Immature natural killer cell (primary cell): ENCODE measurements at regions not wholly inside any gene's neighbourhood (a gene's known extent, or its start where the extent isn't known, plus 50 kb on each side); places are given as distances from the start of the nearest gene placed in this dataset.

Source experiments
- DNase-seq, 3 donors: peaks; one replicate each; pipeline ENCODE4 v3.0.0; 2022; ENCODE audit warnings: mixed read lengths in 1 of 3
- H3K27ac Mint-ChIP-seq, 6 donors: one replicate each; pipeline ENCODE4 v1.8.0; 2020; ENCODE audit warnings: mixed read lengths in 6 of 6, mild to moderate bottlenecking in 5 of 6, inconsistent platforms in 4 of 6, moderate library complexity in 3 of 6
- H3K27me3 Mint-ChIP-seq, 3 donors: one replicate each; pipeline ENCODE4 v1.8.0; 2020 to 2021; ENCODE audit warnings: low read depth in 3 of 3, mild to moderate bottlenecking in 3 of 3, mixed read lengths in 3 of 3, moderate library complexity in 3 of 3, inconsistent platforms in 1 of 3
- H3K36me3 Mint-ChIP-seq, 3 donors: one replicate each; pipeline ENCODE4 v1.8.0; 2020; ENCODE audit warnings: mixed read lengths in 3 of 3, inconsistent platforms in 2 of 3, mild to moderate bottlenecking in 2 of 3
- H3K4me1 Mint-ChIP-seq, 2 donors: one replicate each; pipeline ENCODE4 v1.8.0; 2020; ENCODE audit warnings: inconsistent platforms in 2 of 2, mild to moderate bottlenecking in 2 of 2, mixed read lengths in 2 of 2, moderate library complexity in 1 of 2
- H3K4me3 Mint-ChIP-seq, 5 donors: one replicate each; pipeline ENCODE4 v1.8.0; 2020; ENCODE audit warnings: mild to moderate bottlenecking in 5 of 5, mixed read lengths in 5 of 5, inconsistent platforms in 3 of 5, moderate library complexity in 3 of 5
- H3K9me3 Mint-ChIP-seq, 6 donors: one replicate each; pipeline ENCODE4 v1.8.0; 2020; ENCODE audit warnings: mild to moderate bottlenecking in 6 of 6, mixed read lengths in 6 of 6, inconsistent platforms in 4 of 6, moderate library complexity in 3 of 6

DNA sequence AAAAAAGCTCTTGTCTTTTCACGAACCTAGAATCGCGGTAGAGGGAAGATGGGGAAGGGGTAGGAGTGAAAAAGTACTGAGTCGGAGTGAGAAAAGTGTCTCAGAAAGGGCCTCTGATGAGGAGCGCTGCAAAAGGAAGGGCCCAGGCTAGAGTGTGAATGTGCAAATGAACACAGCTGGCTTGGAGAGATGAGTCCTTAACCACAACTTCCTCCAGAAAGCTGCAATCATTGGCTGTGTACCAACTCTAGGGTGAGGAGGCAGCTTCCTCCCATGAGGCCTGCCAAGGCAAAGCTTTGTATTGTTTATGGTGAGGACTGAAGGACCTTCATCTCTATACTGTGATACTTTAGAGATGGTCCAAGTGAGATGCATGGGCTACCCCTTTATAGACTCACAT, 566.9 kb upstream of the ANO5 start:
- peaks cover 0 to 45% (median 16%) of the 10 kb centered on the region in 6 donors for H3K9me3 Mint-ChIP-seq
- H3K27me3 Mint-ChIP-seq = no peaks in the 10 kb centered on the region
- no peaks in the 10 kb centered on the region for H3K36me3 Mint-ChIP-seq
- H3K27ac Mint-ChIP-seq = no peak overlapping the region
- peaks cover 0 to 4% of the 10 kb centered on the region in 2 donors for H3K4me1 Mint-ChIP-seq
- DNase-seq = no peak
- H3K4me3 Mint-ChIP-seq = peak overlapping the region in 1 of 5 donors; percentile 45

DNA sequence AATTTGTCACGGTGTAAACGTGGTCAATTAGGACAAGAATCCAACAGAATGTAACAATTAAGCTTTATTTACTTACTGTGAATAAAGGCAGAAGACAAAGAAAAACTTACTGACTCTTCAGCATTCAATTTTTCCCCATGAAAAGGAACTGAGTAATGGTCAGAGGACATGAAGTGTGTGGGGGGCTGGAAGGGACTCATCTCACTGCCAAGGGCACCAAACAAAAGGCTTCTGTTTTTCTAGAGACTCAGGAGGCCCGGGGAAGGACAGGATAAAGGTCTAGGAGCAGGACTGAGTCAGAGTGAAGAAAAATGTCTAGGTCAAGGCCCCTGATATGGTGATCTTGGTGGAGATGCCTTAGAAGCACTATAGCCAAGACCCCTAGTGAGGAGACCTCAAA, 564.2 kb upstream of the ANO5 start:
- Mint-ChIP-seq H3K27me3 (no peaks in the 10 kb centered on the region), H3K4me3 (no peak overlapping the region), H3K9me3 (peaks cover 0 to 35% (median 18%) of the 10 kb centered on the region in 6 donors)

DNA sequence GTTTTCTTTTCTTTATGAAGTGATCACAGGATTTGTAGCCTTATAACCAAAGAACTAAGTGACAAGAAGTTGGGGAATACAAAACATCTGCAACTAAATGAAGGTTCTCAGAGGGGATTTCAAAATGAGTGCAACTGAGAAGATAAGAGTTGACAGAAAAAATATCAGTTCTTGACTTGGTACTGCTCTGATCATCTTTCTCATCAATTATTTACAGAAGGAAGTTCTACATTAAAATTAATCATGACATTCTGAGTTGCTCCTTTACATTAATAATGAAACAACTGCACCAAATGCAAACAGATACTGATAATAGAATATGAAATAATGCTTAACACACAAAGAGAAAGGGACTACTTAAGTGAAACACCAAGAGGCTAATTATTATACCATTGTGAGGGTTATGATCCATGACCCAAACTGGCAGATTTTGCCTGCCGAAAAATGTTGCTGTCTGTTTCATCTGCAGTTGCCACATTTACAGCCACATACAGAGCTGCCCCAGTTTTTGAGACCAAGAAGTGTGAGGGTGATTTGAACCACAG, 561.9 kb upstream of the ANO5 start:
- Mint-ChIP-seq H3K36me3 (no peaks in the 10 kb centered on the region), H3K27me3 (no peaks in the 10 kb centered on the region)
- DNase-seq = no peak

More for the DNA sequence above, 564.2 kb upstream of the ANO5 start:
- H3K36me3 Mint-ChIP-seq = no peaks in the 10 kb centered on the region
- no peak for DNase-seq
- peaks cover 0 to 4% of the 10 kb centered on the region in 2 donors for H3K4me1 Mint-ChIP-seq
- no peak overlapping the region for H3K27ac Mint-ChIP-seq

DNA sequence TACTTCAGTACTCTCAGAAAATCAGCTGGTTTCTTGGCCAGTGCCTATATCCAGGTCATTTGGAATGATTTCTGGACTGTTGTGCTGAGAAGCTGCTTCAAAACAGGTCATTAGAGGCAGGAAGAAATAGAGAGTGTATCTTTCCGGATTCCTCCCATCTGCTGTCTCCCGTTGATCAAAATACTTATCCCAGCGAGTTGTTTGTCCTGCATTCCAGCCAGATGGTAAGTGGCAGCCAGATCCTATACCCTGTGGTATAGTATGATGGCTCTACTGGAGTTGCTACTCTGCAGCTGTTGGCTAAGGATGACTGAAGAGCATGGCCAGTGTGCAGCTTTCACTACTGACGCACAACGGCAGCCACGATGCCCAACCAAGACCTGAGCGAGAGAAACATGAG, 560.9 kb upstream of the ANO5 start:
- Mint-ChIP-seq H3K9me3 (peaks cover 0 to 39% (median 21%) of the 10 kb centered on the region in 6 donors), H3K4me1 (no peaks in the 10 kb centered on the region), H3K36me3 (no peaks in the 10 kb centered on the region), H3K4me3 (no peak overlapping the region), H3K27me3 (no peaks in the 10 kb centered on the region), H3K27ac (no peak overlapping the region)
- DNase-seq = no peak

More for the DNA sequence above, 561.9 kb upstream of the ANO5 start:
- Mint-ChIP-seq H3K4me3 (no peak overlapping the region), H3K27ac (no peak overlapping the region), H3K4me1 (no peaks in the 10 kb centered on the region), H3K9me3 (peaks cover 0 to 32% (median 25%) of the 10 kb centered on the region in 6 donors)

DNA sequence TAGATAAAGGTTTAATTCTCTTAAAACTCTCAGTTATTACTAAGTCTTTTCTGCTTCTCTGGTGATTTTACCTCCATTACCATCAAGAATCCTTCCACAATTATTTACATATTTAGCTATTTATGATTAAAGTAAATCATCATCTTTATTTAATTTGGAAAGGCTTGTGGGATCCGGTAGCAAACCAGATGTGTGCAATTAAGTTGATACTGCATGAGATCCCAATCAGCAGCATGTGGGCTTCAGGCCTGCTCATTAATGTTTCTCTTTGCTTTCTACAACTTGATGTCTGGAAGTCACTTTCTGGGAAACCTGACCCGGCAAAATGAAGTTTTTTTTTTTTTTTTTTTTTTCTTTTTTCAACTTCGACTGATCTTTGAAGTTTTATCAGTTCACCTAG, 558.4 kb upstream of the ANO5 start:
- Mint-ChIP-seq H3K9me3 (peaks cover 0 to 30% (median 12%) of the 10 kb centered on the region in 6 donors), H3K27me3 (no peaks in the 10 kb centered on the region), H3K4me3 (no peak overlapping the region), H3K4me1 (no peaks in the 10 kb centered on the region), H3K36me3 (no peaks in the 10 kb centered on the region), H3K27ac (no peak overlapping the region)
- no peak for DNase-seq

DNA sequence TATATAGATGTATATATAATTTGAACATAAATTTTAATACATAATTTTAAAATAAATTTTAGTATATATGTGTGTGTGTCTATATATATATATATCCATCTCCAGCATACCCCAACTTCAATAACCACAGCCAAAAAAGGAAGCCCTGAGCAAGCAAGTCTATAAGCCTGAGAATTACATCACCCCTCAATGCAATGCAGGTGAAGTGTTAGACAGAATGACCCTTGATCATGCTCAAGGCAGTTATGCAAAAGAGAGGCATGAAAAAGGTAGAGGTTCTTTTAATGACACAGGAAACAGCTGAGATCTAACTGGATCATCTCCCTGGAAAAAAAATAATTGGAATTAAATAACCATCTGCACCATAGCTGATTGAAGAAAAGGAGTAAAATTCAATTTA, 557.9 kb upstream of the ANO5 start:
- H3K4me3 Mint-ChIP-seq = no peak overlapping the region
- H3K4me1 Mint-ChIP-seq = no peaks in the 10 kb centered on the region
- H3K27me3 Mint-ChIP-seq = no peaks in the 10 kb centered on the region
- H3K36me3 Mint-ChIP-seq = no peaks in the 10 kb centered on the region
- peaks cover 0 to 30% (median 12%) of the 10 kb centered on the region in 6 donors for H3K9me3 Mint-ChIP-seq
- H3K27ac Mint-ChIP-seq = no peak overlapping the region
- DNase-seq = no peak

DNA sequence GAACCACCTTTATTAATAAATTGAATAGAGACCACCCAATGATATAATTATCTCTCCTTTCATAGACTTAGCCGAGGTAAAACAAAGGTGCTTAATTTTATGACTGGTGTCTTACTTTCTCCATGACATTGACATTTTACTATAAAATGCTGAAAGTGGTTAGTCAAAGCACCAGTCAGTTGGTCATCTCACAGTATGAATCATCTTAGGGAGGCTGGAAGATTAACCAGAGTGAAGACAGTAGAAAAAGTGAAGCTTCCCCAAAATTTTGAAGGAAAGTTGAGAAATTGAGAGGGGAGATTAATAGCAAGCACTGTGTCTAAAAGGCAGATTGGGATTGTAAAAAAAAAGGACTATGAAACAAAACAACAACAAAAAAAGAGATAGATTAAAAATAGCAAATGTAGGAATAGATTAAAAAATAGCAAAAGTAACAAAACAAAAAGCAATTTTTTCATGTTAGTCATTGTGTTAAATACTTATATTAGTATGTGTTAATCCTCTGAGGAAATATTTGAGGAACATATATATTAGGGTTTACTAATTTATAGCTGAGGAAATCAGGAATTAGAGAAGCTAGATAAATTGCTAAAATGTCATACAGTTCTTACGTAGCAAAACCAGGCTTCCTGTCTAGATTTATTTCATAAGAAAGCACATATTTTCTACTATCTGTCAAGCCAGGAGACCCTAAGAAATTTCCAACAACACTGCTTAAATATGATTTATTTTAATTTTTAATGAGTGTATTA, 557.3 kb upstream of the ANO5 start:
- Mint-ChIP-seq H3K4me1 (no peaks in the 10 kb centered on the region), H3K27ac (no peak overlapping the region), H3K27me3 (no peaks in the 10 kb centered on the region), H3K9me3 (peaks cover 0 to 29% (median 10%) of the 10 kb centered on the region in 6 donors), H3K4me3 (no peak overlapping the region), H3K36me3 (no peaks in the 10 kb centered on the region)
- DNase-seq = no peak

DNA sequence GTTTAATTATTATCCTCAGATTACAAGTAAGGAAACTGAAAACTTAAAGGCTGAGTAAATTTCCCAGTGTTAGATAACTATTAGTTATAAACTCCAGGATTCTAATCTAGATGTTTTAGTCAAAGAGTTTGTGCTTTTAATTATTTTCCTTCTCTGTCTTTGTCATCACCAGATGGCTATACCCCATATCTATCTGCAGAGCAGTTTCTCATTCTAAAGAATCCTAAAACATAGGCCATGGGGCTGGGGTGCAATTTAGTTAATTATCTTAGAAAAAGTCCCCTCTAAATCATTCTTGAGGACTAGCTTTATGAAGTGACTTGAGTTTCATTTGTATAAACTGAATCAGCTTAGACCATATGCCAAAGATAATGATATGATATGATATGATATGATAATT, 556.3 kb upstream of the ANO5 start:
- Mint-ChIP-seq H3K36me3 (no peaks in the 10 kb centered on the region), H3K9me3 (peaks cover 0 to 19% (median 10%) of the 10 kb centered on the region in 6 donors), H3K4me3 (no peak overlapping the region), H3K27me3 (no peaks in the 10 kb centered on the region), H3K27ac (no peak overlapping the region), H3K4me1 (no peaks in the 10 kb centered on the region)
- no peak for DNase-seq

DNA sequence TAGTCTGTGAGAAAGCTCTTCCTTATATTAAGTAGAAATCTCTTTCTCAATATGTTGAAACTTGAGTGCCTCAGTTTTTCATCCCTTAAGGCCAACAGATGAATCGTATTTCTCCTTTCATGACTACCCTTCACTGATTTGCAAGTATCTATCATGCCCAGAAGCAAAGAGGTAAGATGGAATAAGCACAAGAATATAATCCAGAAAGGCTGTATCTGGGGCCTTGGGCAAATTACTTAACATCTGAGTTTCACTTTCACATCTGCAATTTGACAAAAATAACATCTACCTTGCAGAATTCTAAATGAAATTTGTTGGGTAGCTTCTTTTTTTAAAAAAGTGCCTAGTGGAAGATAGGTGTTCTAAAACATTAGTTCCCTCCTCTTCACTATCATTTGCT, 552.4 kb upstream of the ANO5 start:
- Mint-ChIP-seq H3K27me3 (peaks cover 0 to 2% (median 1%) of the 10 kb centered on the region in 3 donors), H3K4me3 (no peak overlapping the region), H3K36me3 (peaks cover 0 to 3% (median 0%) of the 10 kb centered on the region in 3 donors), H3K9me3 (peaks cover 4 to 34% (median 12%) of the 10 kb centered on the region in 6 donors), H3K27ac (no peak overlapping the region), H3K4me1 (no peaks in the 10 kb centered on the region)
- no peak for DNase-seq

DNA sequence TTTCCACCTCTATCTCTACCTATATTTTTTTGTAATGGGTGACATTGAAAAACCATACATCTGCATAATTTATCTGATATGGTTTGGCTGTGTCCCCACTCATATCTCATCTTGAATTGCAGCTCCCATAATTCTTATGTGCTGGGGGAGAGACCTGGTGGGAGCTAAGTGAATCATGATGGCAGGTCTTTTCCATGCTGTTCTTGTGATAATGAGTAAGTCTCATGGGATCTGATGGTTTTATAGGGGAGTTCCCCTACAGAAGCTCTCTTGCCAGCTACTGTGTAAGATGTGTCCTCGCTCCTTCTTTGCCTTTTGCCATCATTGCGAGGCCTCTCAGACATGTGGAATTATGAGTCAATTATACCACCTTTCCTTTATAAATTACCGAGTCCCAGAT, 551.0 kb upstream of the ANO5 start:
- Mint-ChIP-seq H3K27ac (no peak overlapping the region), H3K9me3 (peaks cover 4 to 44% (median 9%) of the 10 kb centered on the region in 6 donors)
- DNase-seq = no peak

DNA sequence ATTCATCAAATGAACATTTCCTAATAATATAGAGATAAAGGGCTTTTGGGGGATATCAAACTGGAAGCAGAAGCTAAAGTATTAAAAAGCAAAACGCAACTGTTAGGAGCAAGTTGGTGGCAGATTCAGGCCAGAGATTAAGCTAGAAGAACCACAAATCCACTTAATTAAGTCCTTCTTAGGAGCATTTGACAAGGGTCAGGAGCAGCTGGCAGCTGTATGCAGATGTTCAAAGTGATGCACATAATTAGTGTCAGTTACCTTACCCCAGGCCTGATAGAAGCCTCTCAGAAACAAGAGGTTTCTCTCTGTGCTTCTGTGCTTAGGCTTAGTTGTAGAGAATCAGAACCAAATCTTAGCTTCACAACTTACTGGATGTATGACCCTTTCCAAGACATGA, 546.5 kb upstream of the ANO5 start:
- no peak for DNase-seq
- peaks cover 0 to 3% (median 0%) of the 10 kb centered on the region in 3 donors for H3K36me3 Mint-ChIP-seq
- H3K9me3 Mint-ChIP-seq = peaks cover 7 to 39% (median 11%) of the 10 kb centered on the region in 6 donors
- no peak overlapping the region for H3K27ac Mint-ChIP-seq
- no peaks in the 10 kb centered on the region for H3K4me1 Mint-ChIP-seq
- no peak overlapping the region for H3K4me3 Mint-ChIP-seq
- H3K27me3 Mint-ChIP-seq = peaks cover 0 to 2% (median 1%) of the 10 kb centered on the region in 3 donors

More for the DNA sequence above, 551.0 kb upstream of the ANO5 start:
- no peaks in the 10 kb centered on the region for H3K4me1 Mint-ChIP-seq
- H3K27me3 Mint-ChIP-seq = peaks cover 0 to 2% (median 1%) of the 10 kb centered on the region in 3 donors
- no peak overlapping the region for H3K4me3 Mint-ChIP-seq
- H3K36me3 Mint-ChIP-seq = peaks cover 0 to 3% (median 0%) of the 10 kb centered on the region in 3 donors

DNA sequence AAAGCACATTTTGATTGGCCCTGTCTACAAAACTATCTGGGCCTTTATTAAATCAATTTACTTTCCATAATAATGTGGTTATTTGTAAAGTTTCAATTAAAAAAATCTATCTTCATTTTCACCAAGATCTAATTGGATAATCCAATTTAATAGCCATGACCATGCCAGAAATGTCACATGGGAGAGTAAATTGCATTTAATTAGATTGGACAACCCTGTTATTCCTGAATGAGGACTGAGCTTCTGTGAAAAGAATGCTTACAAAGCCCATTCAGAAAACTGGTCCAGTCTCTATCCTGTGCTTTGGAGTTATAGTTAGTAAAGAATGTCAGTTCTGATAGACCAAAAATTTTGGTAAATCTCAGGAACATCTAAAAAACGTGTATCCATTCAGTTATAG, 541.9 kb upstream of the ANO5 start:
- Mint-ChIP-seq H3K36me3 (no peaks in the 10 kb centered on the region), H3K27me3 (no peaks in the 10 kb centered on the region), H3K4me1 (no peaks in the 10 kb centered on the region), H3K4me3 (no peak overlapping the region), H3K9me3 (peaks cover 4 to 28% (median 8%) of the 10 kb centered on the region in 6 donors), H3K27ac (no peak overlapping the region)
- DNase-seq = no peak

DNA sequence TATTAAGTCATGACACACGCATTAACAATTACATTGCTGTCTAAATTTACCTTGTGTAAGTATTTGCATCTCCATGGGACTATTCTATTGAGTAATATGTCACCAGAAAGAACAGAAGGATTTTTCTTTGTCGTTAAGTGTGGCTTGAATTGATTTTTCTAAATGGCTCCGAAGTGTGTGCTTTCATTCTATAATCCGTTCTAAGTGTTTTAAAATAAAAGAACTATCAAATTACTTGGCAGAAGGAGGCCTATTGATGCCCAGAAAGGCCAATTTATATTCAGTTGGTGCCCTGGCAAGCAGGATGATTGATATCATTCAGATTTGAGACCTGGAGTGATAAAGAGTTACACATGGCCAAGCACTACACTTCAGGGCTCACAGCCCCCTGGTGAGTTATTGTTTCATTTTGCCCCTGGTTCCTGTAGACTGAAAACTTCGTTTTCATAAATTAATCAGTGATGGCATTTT, 538.9 kb upstream of the ANO5 start:
- Mint-ChIP-seq H3K36me3 (no peaks in the 10 kb centered on the region), H3K27me3 (no peaks in the 10 kb centered on the region), H3K4me1 (no peaks in the 10 kb centered on the region), H3K27ac (no peak overlapping the region), H3K9me3 (peaks cover 4 to 35% (median 17%) of the 10 kb centered on the region in 6 donors), H3K4me3 (no peak overlapping the region)
- DNase-seq = no peak

DNA sequence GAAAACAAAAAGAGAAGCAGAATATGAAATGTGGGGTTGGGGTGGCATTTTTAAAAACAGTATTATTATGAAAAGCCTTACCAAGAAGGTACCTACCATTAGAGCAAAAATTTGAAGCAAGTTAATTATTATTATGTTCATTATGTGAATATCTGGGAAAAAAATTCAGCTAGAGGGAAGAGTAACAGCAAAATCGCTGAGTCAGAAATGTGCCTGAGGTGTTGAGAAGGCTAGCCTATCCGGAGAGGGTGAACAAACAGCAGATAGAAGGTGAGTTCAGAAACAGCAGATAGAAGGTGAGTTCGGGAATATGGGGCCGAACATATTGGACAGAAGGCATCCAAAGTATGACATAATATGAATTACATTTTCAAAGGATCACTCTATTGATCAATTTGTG, 536.8 kb upstream of the ANO5 start:
- no peaks in the 10 kb centered on the region for H3K4me1 Mint-ChIP-seq
- no peaks in the 10 kb centered on the region for H3K36me3 Mint-ChIP-seq
- no peak overlapping the region for H3K27ac Mint-ChIP-seq
- H3K9me3 Mint-ChIP-seq = peaks cover 8 to 44% (median 18%) of the 10 kb centered on the region in 6 donors
- H3K27me3 Mint-ChIP-seq = no peaks in the 10 kb centered on the region
- H3K4me3 Mint-ChIP-seq = no peak overlapping the region
- DNase-seq = no peak
